ENCODE measurements at regions not wholly inside any gene's neighbourhood (a gene's known extent, or its start where the extent isn't known, plus 50 kb on each side); places are given as distances from the start of the nearest gene placed in this dataset.
A peak's percentile ranks its signal among the peaks of the same experiment; 100 is the strongest.

DNA sequence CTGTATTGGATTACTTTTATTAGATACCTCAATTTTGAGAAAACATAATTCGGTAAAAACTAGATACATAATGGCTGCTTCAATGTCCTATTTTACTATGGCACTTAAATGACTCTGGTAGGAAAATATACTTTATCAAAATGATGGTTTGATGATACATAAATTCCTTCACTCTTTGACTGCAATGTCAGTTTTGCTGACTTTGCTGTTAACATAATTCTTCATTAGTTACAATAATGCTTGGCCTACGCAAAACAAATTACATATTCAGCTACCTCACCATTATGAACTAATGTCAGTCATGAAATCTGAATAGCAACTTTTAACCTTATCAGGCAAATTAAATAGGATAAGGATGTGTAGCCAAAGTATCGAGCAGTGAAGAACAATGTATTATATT lies 1364.7 kb downstream of the KCNT2 start:
- H2AFZ ChIP-seq (ENCODE audit: low read depth, low read length): no peak overlapping the region
- no peak for TF ChIP-seq MTA2 (IDR thresholded peaks at IDR 0.05; ENCODE audit: low read depth)
- TF ChIP-seq ZNF324 (CRISPR knock-in tag; IDR thresholded peaks at IDR 0.05): no peak
- TF ChIP-seq MAFF (IDR thresholded peaks at IDR 0.05; ENCODE audit: low read length): peak; percentile 49
- no peak for TF ChIP-seq LEF1 (IDR thresholded peaks at IDR 0.05)
- TF ChIP-seq MAFK (IDR thresholded peaks at IDR 0.05; ENCODE audit: low read length): 0 out of 2 replicates have a peak, but pooled peaks have one; percentile 24
- TF ChIP-seq SREBF1 (IDR thresholded peaks at IDR 0.05; ENCODE audit: borderline replicate concordance, low read depth, low read length): no peak
- TF ChIP-seq MAFG (tag; conservative IDR thresholded peaks at IDR 0.05): peak; percentile 45; the same call in 1 of the 2 replicates
- TF ChIP-seq C11orf30 (IDR thresholded peaks at IDR 0.05; ENCODE audit: low read depth): peak; percentile 44
- no peak for TF ChIP-seq ZBED1 (IDR thresholded peaks at IDR 0.05)
- no peak for TF ChIP-seq ARNT (IDR thresholded peaks at IDR 0.05)
- TF ChIP-seq, protein P1, sequence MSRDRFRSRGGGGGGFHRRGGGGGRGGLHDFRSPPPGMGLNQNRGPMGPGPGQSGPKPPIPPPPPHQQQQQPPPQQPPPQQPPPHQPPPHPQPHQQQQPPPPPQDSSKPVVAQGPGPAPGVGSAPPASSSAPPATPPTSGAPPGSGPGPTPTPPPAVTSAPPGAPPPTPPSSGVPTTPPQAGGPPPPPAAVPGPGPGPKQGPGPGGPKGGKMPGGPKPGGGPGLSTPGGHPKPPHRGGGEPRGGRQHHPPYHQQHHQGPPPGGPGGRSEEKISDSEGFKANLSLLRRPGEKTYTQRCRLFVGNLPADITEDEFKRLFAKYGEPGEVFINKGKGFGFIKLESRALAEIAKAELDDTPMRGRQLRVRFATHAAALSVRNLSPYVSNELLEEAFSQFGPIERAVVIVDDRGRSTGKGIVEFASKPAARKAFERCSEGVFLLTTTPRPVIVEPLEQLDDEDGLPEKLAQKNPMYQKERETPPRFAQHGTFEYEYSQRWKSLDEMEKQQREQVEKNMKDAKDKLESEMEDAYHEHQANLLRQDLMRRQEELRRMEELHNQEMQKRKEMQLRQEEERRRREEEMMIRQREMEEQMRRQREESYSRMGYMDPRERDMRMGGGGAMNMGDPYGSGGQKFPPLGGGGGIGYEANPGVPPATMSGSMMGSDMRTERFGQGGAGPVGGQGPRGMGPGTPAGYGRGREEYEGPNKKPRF (IDR thresholded peaks at IDR 0.05; ENCODE audit: low read depth, low read length): no peak
- TF ChIP-seq, protein P2, sequence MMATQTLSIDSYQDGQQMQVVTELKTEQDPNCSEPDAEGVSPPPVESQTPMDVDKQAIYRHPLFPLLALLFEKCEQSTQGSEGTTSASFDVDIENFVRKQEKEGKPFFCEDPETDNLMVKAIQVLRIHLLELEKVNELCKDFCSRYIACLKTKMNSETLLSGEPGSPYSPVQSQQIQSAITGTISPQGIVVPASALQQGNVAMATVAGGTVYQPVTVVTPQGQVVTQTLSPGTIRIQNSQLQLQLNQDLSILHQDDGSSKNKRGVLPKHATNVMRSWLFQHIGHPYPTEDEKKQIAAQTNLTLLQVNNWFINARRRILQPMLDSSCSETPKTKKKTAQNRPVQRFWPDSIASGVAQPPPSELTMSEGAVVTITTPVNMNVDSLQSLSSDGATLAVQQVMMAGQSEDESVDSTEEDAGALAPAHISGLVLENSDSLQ (IDR thresholded peaks at IDR 0.05): no peak
- no peak for TF ChIP-seq TEAD4 (IDR thresholded peaks at IDR 0.05; ENCODE audit: low read length)
- no peak for TF ChIP-seq TEAD4 (CRISPR knock-in tag; IDR thresholded peaks at IDR 0.05; ENCODE audit: borderline replicate concordance)
- TF ChIP-seq, protein P3, sequence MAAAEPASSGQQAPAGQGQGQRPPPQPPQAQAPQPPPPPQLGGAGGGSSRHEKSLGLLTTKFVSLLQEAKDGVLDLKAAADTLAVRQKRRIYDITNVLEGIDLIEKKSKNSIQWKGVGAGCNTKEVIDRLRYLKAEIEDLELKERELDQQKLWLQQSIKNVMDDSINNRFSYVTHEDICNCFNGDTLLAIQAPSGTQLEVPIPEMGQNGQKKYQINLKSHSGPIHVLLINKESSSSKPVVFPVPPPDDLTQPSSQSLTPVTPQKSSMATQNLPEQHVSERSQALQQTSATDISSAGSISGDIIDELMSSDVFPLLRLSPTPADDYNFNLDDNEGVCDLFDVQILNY (CRISPR knock-in tag; IDR thresholded peaks at IDR 0.05): no peak
- TF ChIP-seq ZNF316 (IDR thresholded peaks at IDR 0.05): peak; percentile 73
- no peak for TF ChIP-seq RCOR1 (IDR thresholded peaks at IDR 0.05; ENCODE audit: borderline replicate concordance in 1 of 2, low read depth in 2 of 2, low read length in 2 of 2)
- TF ChIP-seq, protein P4, sequence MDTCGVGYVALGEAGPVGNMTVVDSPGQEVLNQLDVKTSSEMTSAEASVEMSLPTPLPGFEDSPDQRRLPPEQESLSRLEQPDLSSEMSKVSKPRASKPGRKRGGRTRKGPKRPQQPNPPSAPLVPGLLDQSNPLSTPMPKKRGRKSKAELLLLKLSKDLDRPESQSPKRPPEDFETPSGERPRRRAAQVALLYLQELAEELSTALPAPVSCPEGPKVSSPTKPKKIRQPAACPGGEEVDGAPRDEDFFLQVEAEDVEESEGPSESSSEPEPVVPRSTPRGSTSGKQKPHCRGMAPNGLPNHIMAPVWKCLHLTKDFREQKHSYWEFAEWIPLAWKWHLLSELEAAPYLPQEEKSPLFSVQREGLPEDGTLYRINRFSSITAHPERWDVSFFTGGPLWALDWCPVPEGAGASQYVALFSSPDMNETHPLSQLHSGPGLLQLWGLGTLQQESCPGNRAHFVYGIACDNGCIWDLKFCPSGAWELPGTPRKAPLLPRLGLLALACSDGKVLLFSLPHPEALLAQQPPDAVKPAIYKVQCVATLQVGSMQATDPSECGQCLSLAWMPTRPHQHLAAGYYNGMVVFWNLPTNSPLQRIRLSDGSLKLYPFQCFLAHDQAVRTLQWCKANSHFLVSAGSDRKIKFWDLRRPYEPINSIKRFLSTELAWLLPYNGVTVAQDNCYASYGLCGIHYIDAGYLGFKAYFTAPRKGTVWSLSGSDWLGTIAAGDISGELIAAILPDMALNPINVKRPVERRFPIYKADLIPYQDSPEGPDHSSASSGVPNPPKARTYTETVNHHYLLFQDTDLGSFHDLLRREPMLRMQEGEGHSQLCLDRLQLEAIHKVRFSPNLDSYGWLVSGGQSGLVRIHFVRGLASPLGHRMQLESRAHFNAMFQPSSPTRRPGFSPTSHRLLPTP (IDR thresholded peaks at IDR 0.05; ENCODE audit: borderline replicate concordance, extremely low read depth, insufficient read length): no peak

More for the DNA sequence above, 1364.7 kb downstream of the KCNT2 start:
- ChIA-PET CTCF (ENCODE audit: low intra/inter-chr PET ratio) (no interaction called here), POLR2A (no interaction called here)
- H3K9ac ChIP-seq (ENCODE audit: insufficient read depth in 1 of 2, low read depth in 2 of 2, low read length in 2 of 2): no peak overlapping the region
- no peaks in the 10 kb centered on the region for H4K20me1 ChIP-seq (replicated peaks; ENCODE audit: control insufficient read depth, insufficient read depth, low read length)
- FAIRE-seq (no peak), ATAC-seq (no peak), DNase-seq (ENCODE audit: extremely low read depth in 1 of 4, low spot score in 3 of 4) (no peak)
- H3K4me2 ChIP-seq (ENCODE audit: insufficient read depth, low read length): no peak overlapping the region
- BruUV-seq (replicated peaks): no TSS peak
- H3K9me3 ChIP-seq (replicated peaks; ENCODE audit: control insufficient read depth, insufficient read depth, low read depth, low read length): no peaks in the 10 kb centered on the region
- H3K4me1 ChIP-seq (replicated peaks in 1 of 2; ENCODE audit: control insufficient read depth in 2 of 2, insufficient read depth in 2 of 2, low read length in 2 of 2): no peaks in the 10 kb centered on the region
- WGBS (ENCODE audit: insufficient coverage, low coverage, missing lambda C conversion rate): 2% methylated on average over 3 of the region's 3 CpGs
- H3K27ac ChIP-seq (ENCODE audit: extremely low read depth, low read depth, low read length): no peak overlapping the region
- H3K4me3 ChIP-seq: no peak overlapping the region
- H3K79me2 ChIP-seq (ENCODE audit: control insufficient read depth, insufficient read depth, low read length): no peaks in the 10 kb centered on the region
- intact Hi-C loops (cut with micrococcal nuclease) (no loop called here), in situ Hi-C loops (cut with MboI) (no loop called here)
- H3K36me3 ChIP-seq (ENCODE audit: control insufficient read depth, insufficient read depth, low read length): no peaks in the 10 kb centered on the region
- no peaks in the 10 kb centered on the region for H3K9me1 ChIP-seq (ENCODE audit: control insufficient read depth, insufficient read depth, low read length)
- H3K27me3 ChIP-seq (ENCODE audit: control insufficient read depth in 2 of 2, insufficient read depth in 2 of 2, low read length in 2 of 2): no peaks in the 10 kb centered on the region

All from K562 (cell line).